ENCODE measurements at regions not wholly inside any gene's neighbourhood (a gene's known extent, or its start where the extent isn't known, plus 50 kb on each side); places are given as distances from the start of the nearest gene placed in this dataset.

GRCh38 chr6:168221497-168222079, 98.0 kb downstream of the DACT2 start:
- H3K9me3 ChIP-seq (ENCODE audit: severe bottlenecking): no peaks in the 10 kb centered on the region
- H3K36me3 ChIP-seq: no peaks in the 10 kb centered on the region
- H3K27ac ChIP-seq: no peak overlapping the region
- H3K27me3 ChIP-seq (ENCODE audit: insufficient read depth, low read depth, severe bottlenecking): no peaks in the 10 kb centered on the region
- TF ChIP-seq, protein P1, sequence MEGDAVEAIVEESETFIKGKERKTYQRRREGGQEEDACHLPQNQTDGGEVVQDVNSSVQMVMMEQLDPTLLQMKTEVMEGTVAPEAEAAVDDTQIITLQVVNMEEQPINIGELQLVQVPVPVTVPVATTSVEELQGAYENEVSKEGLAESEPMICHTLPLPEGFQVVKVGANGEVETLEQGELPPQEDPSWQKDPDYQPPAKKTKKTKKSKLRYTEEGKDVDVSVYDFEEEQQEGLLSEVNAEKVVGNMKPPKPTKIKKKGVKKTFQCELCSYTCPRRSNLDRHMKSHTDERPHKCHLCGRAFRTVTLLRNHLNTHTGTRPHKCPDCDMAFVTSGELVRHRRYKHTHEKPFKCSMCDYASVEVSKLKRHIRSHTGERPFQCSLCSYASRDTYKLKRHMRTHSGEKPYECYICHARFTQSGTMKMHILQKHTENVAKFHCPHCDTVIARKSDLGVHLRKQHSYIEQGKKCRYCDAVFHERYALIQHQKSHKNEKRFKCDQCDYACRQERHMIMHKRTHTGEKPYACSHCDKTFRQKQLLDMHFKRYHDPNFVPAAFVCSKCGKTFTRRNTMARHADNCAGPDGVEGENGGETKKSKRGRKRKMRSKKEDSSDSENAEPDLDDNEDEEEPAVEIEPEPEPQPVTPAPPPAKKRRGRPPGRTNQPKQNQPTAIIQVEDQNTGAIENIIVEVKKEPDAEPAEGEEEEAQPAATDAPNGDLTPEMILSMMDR (IDR thresholded peaks at IDR 0.05; ENCODE audit: low read depth, low read length): no peak
- no peak overlapping the region for H3K4me3 ChIP-seq (ENCODE audit: low read depth, low read length)
- no peak for DNase-seq

GRCh38 chr6:168221000-168221399, 98.6 kb downstream of the DACT2 start:
- DNase-seq: no peak
- H3K9me3 ChIP-seq (ENCODE audit: severe bottlenecking): no peaks in the 10 kb centered on the region
- TF ChIP-seq, protein P1 (IDR thresholded peaks at IDR 0.05; ENCODE audit: low read depth, low read length): no peak
- no peak overlapping the region for H3K27ac ChIP-seq
- no peak overlapping the region for H3K4me3 ChIP-seq (ENCODE audit: low read depth, low read length)
- no peaks in the 10 kb centered on the region for H3K36me3 ChIP-seq
- no peaks in the 10 kb centered on the region for H3K27me3 ChIP-seq (ENCODE audit: insufficient read depth, low read depth, severe bottlenecking)

GRCh38 chr6:168219804-168220203, 99.8 kb downstream of the DACT2 start:
- no peaks in the 10 kb centered on the region for H3K27me3 ChIP-seq (ENCODE audit: insufficient read depth, low read depth, severe bottlenecking)
- DNase-seq: no peak
- no peaks in the 10 kb centered on the region for H3K36me3 ChIP-seq
- TF ChIP-seq, protein P1 (IDR thresholded peaks at IDR 0.05; ENCODE audit: low read depth, low read length): no peak
- H3K27ac ChIP-seq: no peak overlapping the region
- H3K9me3 ChIP-seq (ENCODE audit: severe bottlenecking): no peaks in the 10 kb centered on the region
- no peak overlapping the region for H3K4me3 ChIP-seq (ENCODE audit: low read depth, low read length)

DNA sequence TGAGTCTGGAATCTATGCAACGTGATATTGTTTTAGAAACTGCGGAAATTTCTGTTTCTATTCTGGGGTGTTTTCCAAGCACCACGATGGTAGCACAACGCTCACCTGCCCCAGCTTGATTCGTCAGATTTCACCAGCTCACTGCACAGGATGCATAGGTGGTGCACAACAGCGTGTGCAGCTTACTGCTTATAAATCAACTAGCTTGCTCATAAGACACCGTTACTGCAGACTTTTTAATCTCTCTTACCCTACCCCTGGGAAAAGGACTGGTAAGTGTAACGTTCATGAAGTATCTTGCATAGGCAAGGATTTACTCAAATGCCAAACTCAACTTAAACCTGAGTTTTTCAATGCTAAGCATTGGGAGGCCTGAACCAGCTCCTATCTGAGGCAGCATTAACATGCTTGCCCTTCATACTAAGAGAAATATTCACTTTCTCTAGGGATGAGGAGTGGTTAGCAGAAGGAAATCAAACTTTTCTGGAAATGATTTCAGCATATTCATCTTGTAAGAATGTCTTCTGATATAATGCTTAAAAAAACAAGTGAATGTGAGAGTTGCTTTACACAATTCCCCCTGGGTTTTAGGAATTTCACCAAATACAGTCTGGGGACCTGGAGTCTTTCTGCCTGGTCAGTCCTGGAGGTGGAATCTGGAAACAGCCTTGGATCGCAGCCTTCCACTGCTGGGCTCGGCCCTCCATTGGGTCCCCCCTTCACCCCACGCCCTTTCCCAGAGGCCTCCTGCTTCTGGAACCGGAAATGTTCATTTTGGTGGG, 100.6 kb downstream of the DACT2 start:
- TF ChIP-seq, protein P1 (IDR thresholded peaks at IDR 0.05; ENCODE audit: low read depth, low read length): no peak
- H3K9me3 ChIP-seq (ENCODE audit: severe bottlenecking): no peaks in the 10 kb centered on the region
- no peak overlapping the region for H3K27ac ChIP-seq
- H3K4me3 ChIP-seq (ENCODE audit: low read depth, low read length): no peak overlapping the region
- no peaks in the 10 kb centered on the region for H3K27me3 ChIP-seq (ENCODE audit: insufficient read depth, low read depth, severe bottlenecking)
- no peak for DNase-seq
- no peaks in the 10 kb centered on the region for H3K36me3 ChIP-seq

DNA sequence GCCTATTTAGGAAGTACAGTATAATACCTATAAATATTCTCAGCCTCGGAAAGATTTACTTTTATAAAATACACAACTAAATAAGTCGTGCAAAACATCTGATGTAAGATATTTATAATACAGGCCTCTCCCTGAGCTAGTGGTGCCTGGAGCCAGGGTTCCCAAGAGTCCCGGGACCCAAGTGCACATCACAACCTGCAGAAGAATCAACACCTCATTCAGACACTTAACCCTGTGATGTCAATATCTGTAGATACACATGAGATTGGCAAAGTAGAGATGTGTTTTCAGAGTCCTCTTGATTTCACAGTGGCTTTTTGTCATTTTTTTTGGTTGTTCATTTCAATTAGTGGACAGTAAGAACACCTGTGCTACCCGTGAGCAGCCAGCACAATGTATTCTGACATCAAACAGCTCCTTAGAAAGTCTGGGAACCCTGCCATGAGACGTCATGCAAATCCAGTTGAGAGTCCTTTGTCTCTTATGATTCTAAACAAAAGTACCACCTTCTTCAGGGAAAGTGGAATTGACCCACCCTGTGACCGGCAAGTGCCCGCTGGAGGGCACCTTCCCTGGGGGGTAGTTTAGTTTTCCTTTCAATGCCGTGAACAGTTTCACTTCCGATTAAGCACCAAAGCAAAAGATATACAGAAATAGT, 101.6 kb downstream of the DACT2 start:
- no peak overlapping the region for H3K4me3 ChIP-seq (ENCODE audit: low read depth, low read length)
- H3K36me3 ChIP-seq: no peaks in the 10 kb centered on the region
- H3K27me3 ChIP-seq (ENCODE audit: insufficient read depth, low read depth, severe bottlenecking): no peaks in the 10 kb centered on the region
- no peaks in the 10 kb centered on the region for H3K9me3 ChIP-seq (ENCODE audit: severe bottlenecking)
- TF ChIP-seq, protein P1 (IDR thresholded peaks at IDR 0.05; ENCODE audit: low read depth, low read length): no peak
- H3K27ac ChIP-seq: no peak overlapping the region
- DNase-seq: no peak

All from WERI-Rb-1 (cell line).